ENCODE measurements at regions not wholly inside any gene's neighbourhood (a gene's known extent, or its start where the extent isn't known, plus 50 kb on each side); places are given as distances from the start of the nearest gene placed in this dataset.

DNA sequence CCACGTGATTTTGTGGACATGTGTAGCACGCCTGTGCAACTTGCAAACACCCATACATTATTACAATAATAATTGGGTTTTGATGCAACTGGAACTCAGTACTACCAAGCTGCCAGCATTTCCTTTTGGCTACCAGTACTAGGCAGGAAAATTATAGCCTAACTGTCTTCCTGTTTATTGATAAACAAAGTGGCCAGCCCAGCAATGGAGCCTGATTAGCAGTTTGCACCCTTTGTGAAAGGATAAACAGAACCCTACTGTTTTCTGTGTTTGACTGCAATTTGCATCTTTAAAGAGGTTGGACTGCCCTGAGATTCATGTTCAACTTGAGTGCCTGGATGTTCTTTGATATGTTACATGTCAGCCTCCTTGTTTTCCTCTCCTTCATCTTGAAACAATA is 173.9 kb downstream of the ZIC5 start:
- no peaks in the 10 kb centered on the region for H3K9me3 ChIP-seq (ENCODE audit: insufficient read depth in 2 of 2, low read depth in 1 of 2, low read length in 1 of 2)
- 64% methylated on average over 2 of the region's 2 CpGs; no CpG with 5 or more reads in 1 of the 2 experiments for WGBS, 2 experiments (ENCODE audit: extremely low coverage in 1 of 2, insufficient coverage in 1 of 2, insufficient read length in 1 of 2, insufficient replicate concordance in 2 of 2, low coverage in 1 of 2, low lambda C conversion rate in 2 of 2, missing lambda C conversion rate in 1 of 2)
- no peak overlapping the region; the same call in 1 of the 2 replicates for H3K27ac ChIP-seq (ENCODE audit: low read depth, low read length)
- FAIRE-seq (peak; percentile 60), DNase-seq (ENCODE audit: low read depth in 1 of 2, low spot score in 2 of 2) (no peak)
- no peak overlapping the region for H2AFZ ChIP-seq (ENCODE audit: low read length)
- no peak overlapping the region for H4K8ac ChIP-seq (ENCODE audit: extremely low read depth, insufficient read depth, low read length)
- no peaks in the 10 kb centered on the region for H3K27me3 ChIP-seq (replicated peaks in 1 of 4; ENCODE audit: control insufficient read depth in 3 of 4, extremely low read depth in 1 of 4, insufficient read depth in 3 of 4, low read length in 3 of 4)
- H2BK20ac ChIP-seq (ENCODE audit: low read length): peak overlapping the region; percentile 66; the same call in 1 of the 2 replicates
- H3K36me3 ChIP-seq (ENCODE audit: control insufficient read depth in 2 of 4, insufficient read depth in 4 of 4, low read length in 3 of 4): no peaks in the 10 kb centered on the region
- H3K4ac ChIP-seq (replicated peaks; ENCODE audit: insufficient read length, low read depth, low read length): no peak overlapping the region
- H3K79me2 ChIP-seq (ENCODE audit: control insufficient read depth in 1 of 2, insufficient read depth in 2 of 2, low read length in 2 of 2): no peaks in the 10 kb centered on the region
- H3K14ac ChIP-seq (ENCODE audit: insufficient read length): no peak overlapping the region
- no peak overlapping the region for H2AK5ac ChIP-seq (ENCODE audit: low read depth, low read length)
- peak overlapping the region; percentile 9 to 34 for H3K4me2 ChIP-seq (ENCODE audit: insufficient read depth in 1 of 2, low read depth in 2 of 2, low read length in 2 of 2)
- H4K5ac ChIP-seq (ENCODE audit: insufficient read length, low read depth, low read length): no peak overlapping the region
- H3K18ac ChIP-seq (ENCODE audit: extremely low read depth, low read length): peak overlapping the region; percentile 39; the same call in 1 of the 2 replicates
- H2BK5ac ChIP-seq (ENCODE audit: low read depth, low read length): peak overlapping the region; percentile 54; the same call in 1 of the 2 replicates
- no peak overlapping the region for H3K23ac ChIP-seq (ENCODE audit: insufficient read length)
- TF ChIP-seq NANOG (IDR thresholded peaks at IDR 0.05; ENCODE audit: insufficient read depth, low read depth, low read length, poor library complexity, severe bottlenecking): peak; percentile 12
- TF ChIP-seq HDAC2 (IDR thresholded peaks at IDR 0.05; ENCODE audit: borderline replicate concordance in 1 of 2, low read depth in 2 of 2, low read length in 2 of 2): no peak
- peaks cover 3 to 24% (median 20%) of the 10 kb centered on the region in 4 experiments; a peak in 5 of 7 replicates for H3K4me1 ChIP-seq (replicated peaks in 1 of 4; ENCODE audit: control insufficient read depth in 3 of 4, insufficient read depth in 4 of 4, low read length in 3 of 4)
- H3K23me2 ChIP-seq (ENCODE audit: low read depth, low read length): no peaks in the 10 kb centered on the region
- peak overlapping the region; percentile 56 for H2BK120ac ChIP-seq (replicated peaks; ENCODE audit: low read depth, low read length)
- no peak overlapping the region for H2BK15ac ChIP-seq (ENCODE audit: low read length)
- POLR2A ChIA-PET (ENCODE audit: partially characterized antibody): interaction anchor here (1.2 kb wide), 1 partner anchor 112 kb away, joined by 3 read pairs; no protein-coding TSS in a partner anchor
- no peak overlapping the region for H3K9ac ChIP-seq (replicated peaks in 1 of 4; ENCODE audit: extremely low read depth in 1 of 4, low read depth in 3 of 4, low read length in 3 of 4)
- no peaks in the 10 kb centered on the region for H4K20me1 ChIP-seq (replicated peaks in 1 of 2; ENCODE audit: control insufficient read depth in 1 of 2, insufficient read depth in 2 of 2, low read length in 2 of 2)
- H3K56ac ChIP-seq (replicated peaks; ENCODE audit: insufficient read length, low read depth, low read length): no peak overlapping the region
- H3K79me1 ChIP-seq (ENCODE audit: low read depth, low read length): no peaks in the 10 kb centered on the region
- H4K91ac ChIP-seq (replicated peaks; ENCODE audit: insufficient read length, low read length): peak overlapping the region; percentile 92
- no peak overlapping the region for H2BK12ac ChIP-seq (ENCODE audit: low read depth, low read length)
- H3K4me3 ChIP-seq (ENCODE audit: extremely low read depth in 1 of 4, insufficient read depth in 2 of 4, low read depth in 3 of 4, low read length in 4 of 4): peak overlapping the region in 1 of 4 experiments; percentile 9; a peak in 1 of 8 replicates
- CTCF ChIA-PET (ENCODE audit: partially characterized antibody): interaction anchor here (0.6 to 1.2 kb wide), 3 partner anchors 29 to 103 kb away, joined by 3 to 4 read pairs (median 3); no protein-coding TSS in a partner anchor

All from H1 (cell line).